GM18858 (cell line): ENCODE measurements at regions not wholly inside any gene's neighbourhood (a gene's known extent, or its start where the extent isn't known, plus 50 kb on each side); places are given as distances from the start of the nearest gene placed in this dataset.
A peak's percentile ranks its signal among the peaks of the same experiment; 100 is the strongest.

Experiments
- ATAC-seq: cut with Tn5 transposase; IDR thresholded peaks from one replicate; pipeline ENCODE4 v1.9.1; 2021; ENCODE audit not compliant: unreplicated experiment

- no peak for ATAC-seq
Observed at GRCh38 chr5:34501840-34502239, 154.3 kb upstream of the RAI14 start.

DNA sequence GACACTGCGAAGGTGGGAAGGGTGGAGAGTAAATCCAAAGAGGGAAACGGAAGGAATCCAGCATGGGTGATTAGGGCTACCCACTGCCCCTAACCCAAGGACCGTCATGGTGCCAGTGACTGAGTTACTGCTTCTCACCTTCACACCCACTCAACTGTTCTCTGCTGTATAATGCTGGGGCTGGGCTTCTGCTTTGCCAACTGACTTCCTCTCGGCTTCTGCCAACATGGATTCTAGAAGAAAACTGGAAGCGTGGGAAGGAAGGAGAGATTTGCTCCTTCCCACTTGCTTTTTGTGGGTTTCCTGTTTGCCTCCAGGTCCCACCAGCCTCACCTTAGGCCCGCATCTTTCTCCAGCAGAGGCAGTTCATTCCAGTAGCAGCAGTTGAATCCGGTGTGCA lies 153.5 kb upstream of the RAI14 start:
- ATAC-seq, result no peak

DNA sequence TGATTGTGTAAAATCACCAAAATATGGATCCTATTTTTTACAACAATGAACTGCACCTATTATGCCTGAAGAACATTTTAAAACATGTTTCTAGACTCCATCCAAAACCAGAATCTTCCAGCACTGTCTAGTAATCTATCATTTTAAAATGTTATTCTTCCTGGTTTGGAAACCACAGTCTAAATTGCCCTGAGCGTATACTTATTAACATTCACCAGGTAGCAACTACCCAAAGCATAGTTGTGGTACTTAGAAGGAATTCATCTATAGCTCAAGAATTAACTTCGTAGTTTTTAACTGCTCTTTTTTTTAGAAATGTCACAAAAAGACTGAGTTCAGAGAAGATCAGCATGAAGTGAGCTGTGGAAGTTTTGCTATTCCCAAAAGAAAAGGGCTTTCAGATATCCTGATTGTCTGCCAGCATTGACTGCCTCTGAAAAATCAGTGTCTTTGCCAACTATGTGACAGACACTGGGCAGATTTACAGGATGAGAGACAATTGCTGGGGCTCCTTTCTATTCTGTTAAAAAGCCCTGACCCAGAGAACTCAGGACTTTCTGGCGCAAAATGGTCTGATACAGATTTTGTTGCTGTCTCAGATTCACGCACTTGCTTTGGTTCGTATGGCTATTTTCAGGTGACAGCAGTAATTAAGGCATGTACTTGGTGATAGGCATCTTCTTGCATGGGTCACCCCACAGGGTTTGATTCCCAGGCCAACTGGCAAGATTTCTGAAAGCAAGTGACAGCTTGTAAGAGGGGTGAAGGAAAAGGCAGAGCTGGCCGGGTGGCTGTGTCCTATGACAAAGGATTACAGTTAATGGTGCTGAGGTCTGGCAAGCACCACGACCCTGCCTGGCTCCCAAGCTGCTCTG lies 152.5 kb upstream of the RAI14 start:
- no peak for ATAC-seq

- ATAC-seq, result no peak
Observed at GRCh38 chr5:34504967-34505366, 151.2 kb upstream of the RAI14 start.

DNA sequence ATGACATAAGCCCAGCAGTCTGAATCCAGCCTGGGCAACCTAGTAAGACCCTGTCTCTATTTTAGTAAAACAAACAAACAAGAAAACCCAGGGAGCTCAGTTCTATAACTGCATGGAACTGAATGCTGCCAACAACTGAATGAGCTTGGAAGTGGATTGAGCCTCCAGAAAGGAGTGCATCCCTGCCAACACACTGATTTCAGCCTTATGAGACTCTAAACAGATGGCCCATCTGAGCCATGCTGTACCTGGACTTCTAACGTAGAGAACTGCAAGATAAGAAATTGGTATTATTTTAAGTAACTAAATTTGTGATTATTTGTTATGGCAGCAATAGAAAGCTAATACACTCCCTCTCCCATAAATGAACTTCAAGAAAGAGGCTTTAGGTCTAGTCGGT lies 150.4 kb upstream of the RAI14 start:
- ATAC-seq, result no peak

DNA sequence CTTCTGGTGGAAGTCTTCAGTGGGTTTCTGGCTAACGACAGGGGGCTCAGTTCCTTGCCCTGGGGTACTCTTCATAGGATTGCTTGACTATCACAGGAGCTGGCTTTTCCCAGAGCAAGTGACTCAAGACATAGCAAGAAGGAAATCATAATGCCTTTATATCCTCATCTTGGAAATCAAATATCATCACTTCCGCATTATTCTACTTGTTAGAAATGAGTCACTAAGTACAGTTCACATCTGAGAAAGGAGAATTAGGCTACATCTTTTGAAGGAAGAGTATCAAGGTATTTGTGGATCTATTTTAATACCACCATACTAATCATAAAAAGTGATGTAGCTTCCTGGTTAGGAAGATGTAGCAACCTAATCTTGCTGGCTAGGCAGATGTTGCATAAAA lies 148.2 kb upstream of the RAI14 start:
- no peak for ATAC-seq

DNA sequence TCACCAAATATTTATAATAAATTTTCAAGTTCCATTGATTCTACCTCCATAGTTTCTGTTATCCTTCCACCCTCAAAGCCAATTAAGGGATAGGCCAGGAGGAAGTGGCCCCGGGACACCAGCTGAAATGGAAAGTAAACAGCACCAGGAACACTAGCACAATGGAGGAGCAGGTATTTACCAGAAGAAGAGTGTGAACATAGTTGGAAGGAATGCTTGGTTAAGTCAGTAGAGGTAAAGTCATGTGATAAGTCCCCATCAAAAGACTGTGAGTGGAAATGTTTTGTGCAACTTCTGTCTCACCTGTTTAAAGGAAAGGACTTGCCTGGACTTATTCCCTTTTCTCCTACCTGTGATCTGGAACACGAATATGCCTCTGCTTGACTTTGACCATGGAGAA lies 146.7 kb upstream of the RAI14 start:
- no peak for ATAC-seq

DNA sequence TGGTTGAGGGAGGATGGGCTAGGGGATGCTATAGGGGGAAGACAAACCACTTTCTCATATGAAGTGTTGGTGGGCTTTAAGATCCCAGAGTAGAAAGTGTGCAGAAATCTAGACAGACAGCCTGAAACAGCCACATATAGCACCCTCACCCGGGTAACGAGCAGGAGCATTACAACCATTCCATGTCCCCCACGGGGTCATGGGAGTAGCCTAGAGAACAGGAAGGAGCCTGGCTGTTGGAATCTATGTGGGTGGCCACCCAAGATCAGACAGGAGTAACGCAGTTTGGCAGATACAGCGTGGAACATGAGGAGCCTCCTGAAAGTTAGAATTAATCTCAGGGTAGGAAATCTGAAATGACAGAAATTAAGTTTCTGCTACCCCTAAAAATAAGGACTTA lies 146.1 kb upstream of the RAI14 start:
- no peak for ATAC-seq

GRCh38 chr5:34511063-34511462 lies 145.1 kb upstream of the RAI14 start:
- no peak for ATAC-seq

DNA sequence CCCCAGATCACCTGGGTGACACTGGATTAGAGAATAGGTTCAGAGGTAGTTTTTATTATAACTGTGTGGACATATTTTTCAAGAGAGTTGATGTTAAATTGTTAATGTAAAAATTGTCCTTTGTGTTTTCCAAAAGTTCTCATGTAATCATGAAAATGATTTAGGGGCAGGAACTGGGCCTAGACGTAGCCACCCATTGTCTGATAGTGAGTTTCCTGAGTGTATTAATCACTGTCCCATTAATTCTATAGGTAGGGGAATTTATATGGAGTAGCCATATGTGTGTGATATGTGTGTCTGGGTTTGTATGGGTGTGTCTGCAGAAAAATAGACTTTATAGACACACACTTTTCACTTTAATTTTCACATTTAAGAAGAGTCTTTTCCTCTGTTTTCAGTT lies 144.6 kb upstream of the RAI14 start:
- ATAC-seq, result no peak

DNA sequence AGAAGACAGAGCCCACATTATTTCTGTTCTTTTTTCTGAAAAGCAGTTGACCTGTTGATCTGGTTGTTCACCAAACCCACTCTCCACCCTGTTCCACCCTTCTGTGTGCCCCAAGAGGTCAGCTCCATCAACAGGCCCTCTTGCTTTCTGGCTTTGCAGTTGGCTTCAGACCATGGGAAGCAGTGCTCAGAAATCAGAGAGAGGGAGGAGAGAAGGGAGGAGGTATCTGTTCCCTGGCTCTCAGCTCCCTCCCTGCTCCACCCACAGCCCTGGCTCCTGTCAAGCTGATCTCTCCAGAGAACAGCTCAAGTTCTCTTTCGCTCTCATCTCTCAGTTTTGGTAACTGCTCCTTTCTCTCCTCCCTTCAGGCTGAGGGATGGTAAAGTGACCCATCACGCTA lies 144.2 kb upstream of the RAI14 start:
- no peak for ATAC-seq

- no peak for ATAC-seq
Observed at GRCh38 chr5:34516166-34516565, 140.0 kb upstream of the RAI14 start.

DNA sequence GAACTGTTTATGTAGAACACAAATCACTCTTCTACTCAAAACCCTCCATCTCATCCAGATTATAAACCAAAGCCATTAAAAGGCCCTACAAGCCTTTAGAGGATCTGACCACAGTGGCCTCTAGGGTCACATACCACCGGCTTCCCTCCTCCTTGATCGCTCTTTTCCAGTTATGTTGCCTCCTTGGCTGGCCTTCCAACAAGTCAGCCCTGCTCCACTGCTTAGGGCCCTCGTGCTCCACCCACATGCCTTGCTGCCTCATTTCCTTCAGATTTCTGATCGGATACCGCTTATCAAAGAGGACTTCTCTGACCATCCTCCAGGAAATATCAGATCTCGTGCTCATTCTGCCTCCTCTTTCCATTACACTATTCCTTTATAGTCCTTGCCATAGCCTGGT lies 139.4 kb upstream of the RAI14 start:
- no peak for ATAC-seq

DNA sequence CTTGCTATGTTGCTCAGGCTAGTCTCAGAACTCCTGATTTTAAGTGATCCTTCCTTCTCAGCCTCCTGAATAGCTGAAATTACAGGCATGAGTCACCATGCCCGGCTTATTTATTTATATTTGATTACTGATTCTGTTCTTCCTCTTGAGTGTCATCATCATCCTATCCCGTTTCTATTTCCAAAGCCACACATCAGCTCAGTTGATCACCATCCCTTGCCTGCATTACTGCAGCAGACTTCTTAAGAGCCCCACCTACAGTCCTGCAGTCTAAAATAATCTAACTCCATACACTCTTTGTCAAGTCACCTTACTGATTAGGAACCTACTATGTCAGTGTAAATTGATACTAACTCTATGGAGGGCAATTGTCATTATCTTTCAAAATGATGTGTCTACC lies 138.9 kb upstream of the RAI14 start:
- ATAC-seq, result no peak

DNA sequence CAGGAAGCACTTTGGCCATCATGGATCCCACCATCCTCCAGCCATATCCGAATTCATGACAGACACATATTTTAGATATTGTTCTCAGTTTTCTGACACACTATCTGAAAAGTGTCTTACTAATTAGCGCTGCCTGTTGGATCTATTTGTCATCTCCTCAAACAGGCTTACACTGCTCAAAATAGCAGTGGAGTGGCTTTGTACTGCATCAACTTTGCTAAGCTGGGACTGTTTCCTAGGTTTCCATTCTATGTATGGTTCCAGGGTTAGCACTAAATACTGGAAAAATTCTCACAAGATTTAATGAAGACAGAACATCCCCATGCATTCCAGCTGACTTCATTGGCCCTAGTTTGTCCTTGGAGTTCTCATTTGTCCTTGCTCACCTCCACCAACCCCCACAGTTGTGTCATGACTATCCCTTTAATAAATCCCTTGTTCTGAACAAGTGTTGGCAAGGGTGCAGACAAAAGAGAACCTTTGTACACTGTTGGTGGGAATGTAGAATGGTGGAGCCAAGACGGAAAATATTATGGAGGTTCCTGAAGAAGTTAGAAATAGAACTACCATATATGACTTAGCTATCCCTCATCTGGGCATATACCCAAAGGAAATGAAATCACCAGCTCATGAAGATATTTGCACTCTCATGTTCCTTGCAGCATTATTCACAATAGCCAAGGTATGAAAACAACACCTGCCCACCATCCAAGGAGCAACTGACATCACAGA lies 136.5 kb upstream of the RAI14 start:
- ATAC-seq, result no peak

GRCh38 chr5:34521628-34522290 lies 134.4 kb upstream of the RAI14 start:
- ATAC-seq, result no peak

GRCh38 chr5:34522599-34523386 lies 133.3 kb upstream of the RAI14 start:
- ATAC-seq, result peak; percentile 87

GRCh38 chr5:34523387-34523726 lies 132.8 kb upstream of the RAI14 start:
- ATAC-seq, result no peak

DNA sequence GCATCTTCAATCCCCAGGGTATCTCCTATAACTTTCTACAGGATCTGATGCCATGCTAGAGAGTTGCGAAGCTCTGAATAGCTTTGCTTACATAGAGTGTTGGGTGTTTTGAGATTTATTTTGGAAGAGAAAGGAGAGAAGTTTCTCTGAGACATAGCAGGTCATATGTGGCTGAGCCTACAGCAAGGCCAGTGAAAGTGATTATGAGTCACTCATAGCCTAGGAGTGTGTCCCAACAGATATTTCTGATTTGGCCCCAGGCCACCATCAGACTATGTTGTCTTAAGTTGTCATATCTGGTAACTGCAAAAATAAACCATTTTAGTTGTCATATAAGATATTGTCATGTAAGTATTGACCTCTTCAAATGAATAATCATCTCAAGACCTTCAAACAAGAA lies 132.0 kb upstream of the RAI14 start:
- ATAC-seq, result no peak

- no peak for ATAC-seq
Observed at GRCh38 chr5:34525761-34526160, 130.4 kb upstream of the RAI14 start.

GRCh38 chr5:34526682-34527305 lies 129.3 kb upstream of the RAI14 start:
- no peak for ATAC-seq
